NB4 (cell line): ENCODE measurements at regions not wholly inside any gene's neighbourhood (a gene's known extent, or its start where the extent isn't known, plus 50 kb on each side); places are given as distances from the start of the nearest gene placed in this dataset.

Source experiments
- MYC ChIP-seq: IDR thresholded peaks from 2 replicates; pipeline ENCODE4 v1.6.1; 2011; ENCODE audit warnings: low read depth, low read length
- POLR2A ChIP-seq: IDR thresholded peaks from 2 replicates; pipeline ENCODE4 v1.6.1; 2011; ENCODE audit warnings: mild to moderate bottlenecking; ENCODE audit not compliant: insufficient read length; ENCODE audit errors: extremely low read depth
- TF ChIP-seq, protein P1 (sequence below): IDR thresholded peaks from one replicate; pipeline ENCODE4 v1.5.1; 2012; ENCODE audit warnings: low read depth, low read length

DNA sequence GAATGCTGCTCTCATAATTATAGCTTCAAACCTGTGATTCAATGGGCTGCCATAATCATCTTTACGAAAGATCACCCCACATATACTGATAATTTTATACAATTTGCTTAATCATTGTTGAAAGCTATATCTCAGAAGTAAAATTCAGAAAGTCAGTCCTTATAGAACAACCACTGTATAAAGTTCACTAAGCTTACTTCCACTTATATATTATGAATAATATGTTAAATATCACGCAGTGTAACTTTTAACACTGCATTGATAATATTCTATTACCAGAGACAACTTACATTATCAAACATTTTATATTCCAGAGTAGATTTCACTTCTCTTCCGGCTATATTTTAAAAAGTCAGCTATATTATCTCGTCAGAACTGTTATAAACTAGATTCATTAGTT, 550.1 kb upstream of the PCDH20 start:
- TF ChIP-seq, protein P1, sequence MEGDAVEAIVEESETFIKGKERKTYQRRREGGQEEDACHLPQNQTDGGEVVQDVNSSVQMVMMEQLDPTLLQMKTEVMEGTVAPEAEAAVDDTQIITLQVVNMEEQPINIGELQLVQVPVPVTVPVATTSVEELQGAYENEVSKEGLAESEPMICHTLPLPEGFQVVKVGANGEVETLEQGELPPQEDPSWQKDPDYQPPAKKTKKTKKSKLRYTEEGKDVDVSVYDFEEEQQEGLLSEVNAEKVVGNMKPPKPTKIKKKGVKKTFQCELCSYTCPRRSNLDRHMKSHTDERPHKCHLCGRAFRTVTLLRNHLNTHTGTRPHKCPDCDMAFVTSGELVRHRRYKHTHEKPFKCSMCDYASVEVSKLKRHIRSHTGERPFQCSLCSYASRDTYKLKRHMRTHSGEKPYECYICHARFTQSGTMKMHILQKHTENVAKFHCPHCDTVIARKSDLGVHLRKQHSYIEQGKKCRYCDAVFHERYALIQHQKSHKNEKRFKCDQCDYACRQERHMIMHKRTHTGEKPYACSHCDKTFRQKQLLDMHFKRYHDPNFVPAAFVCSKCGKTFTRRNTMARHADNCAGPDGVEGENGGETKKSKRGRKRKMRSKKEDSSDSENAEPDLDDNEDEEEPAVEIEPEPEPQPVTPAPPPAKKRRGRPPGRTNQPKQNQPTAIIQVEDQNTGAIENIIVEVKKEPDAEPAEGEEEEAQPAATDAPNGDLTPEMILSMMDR: no peak
- TF ChIP-seq POLR2A (no peak), MYC (no peak)
